22Rv1 (cell line): ENCODE measurements at regions not wholly inside any gene's neighbourhood (a gene's known extent, or its start where the extent isn't known, plus 50 kb on each side); places are given as distances from the start of the nearest gene placed in this dataset.

ENCODE experiments used
- CTCF ChIP-seq: fragments of 450-650 bp; IDR thresholded peaks from 2 replicates; pipeline ENCODE4 v1.5.1; 2017; ENCODE audit warnings: mild to moderate bottlenecking
- ZFX ChIP-seq: fragments of 450-650 bp; IDR thresholded peaks from 2 replicates; pipeline ENCODE4 v1.6.1; 2017; ENCODE audit warnings: antibody characterized with exemption, borderline replicate concordance

GRCh38 chr4:83962492-83962891, 426.6 kb downstream of the GPAT3 start:
- TF ChIP-seq CTCF (no peak), ZFX (no peak)
